IMR-90 (cell line): ENCODE measurements at regions not wholly inside any gene's neighbourhood (a gene's known extent, or its start where the extent isn't known, plus 50 kb on each side); places are given as distances from the start of the nearest gene placed in this dataset.

ENCODE experiments used
- BHLHE40 ChIP-seq: fragments of 150-350 bp; IDR thresholded peaks from 2 replicates; pipeline ENCODE4 v1.6.1; 2016; ENCODE audit warnings: mild to moderate bottlenecking, low read depth, low read length
- CEBPB ChIP-seq: IDR thresholded peaks from 2 replicates; pipeline ENCODE4 v1.6.1; 2012; ENCODE audit warnings: low read depth, low read length, improper control_type of control experiment
- CHD1 ChIP-seq: IDR thresholded peaks from 2 replicates; pipeline ENCODE4 v1.6.1; 2012; ENCODE audit warnings: low read depth, low read length, improper control_type of control experiment
- CTCF ChIP-seq: conservative IDR thresholded peaks from 2 replicates; pipeline ENCODE4 v1.5.1; 2012; ENCODE audit warnings: mild to moderate bottlenecking, low read depth, low read length, improper control_type of control experiment
- FOS ChIP-seq: fragments of 150-350 bp; IDR thresholded peaks from 2 replicates; pipeline ENCODE4 v1.6.1; 2016; ENCODE audit warnings: low read depth, low read length
- MAFK ChIP-seq: IDR thresholded peaks from 2 replicates; pipeline ENCODE4 v1.6.1; 2012; ENCODE audit warnings: low read depth, low read length, improper control_type of control experiment
- NFE2L2 ChIP-seq: fragments of 150-350 bp; IDR thresholded peaks from 2 replicates; pipeline ENCODE4 v1.6.1; 2016; ENCODE audit warnings: low read depth, mild to moderate bottlenecking, low read length
- POLR2A ChIP-seq: IDR thresholded peaks from 2 replicates; pipeline ENCODE4 v1.6.1; 2012; ENCODE audit warnings: mild to moderate bottlenecking, low read depth, low read length
- RAD21 ChIP-seq: IDR thresholded peaks from 2 replicates; pipeline ENCODE4 v1.6.1; 2012; ENCODE audit warnings: low read length, improper control_type of control experiment
- RCOR1 ChIP-seq: IDR thresholded peaks from 2 replicates; pipeline ENCODE4 v1.6.1; 2012; ENCODE audit warnings: mild to moderate bottlenecking, low read length, improper control_type of control experiment; ENCODE audit not compliant: insufficient replicate concordance
- RFX5 ChIP-seq: IDR thresholded peaks from 2 replicates; pipeline ENCODE4 v1.8.0; 2012; ENCODE audit warnings: low read depth, mild to moderate bottlenecking, low read length, moderate library complexity
- SMC3 ChIP-seq: fragments of 150-350 bp; IDR thresholded peaks from 2 replicates; pipeline ENCODE4 v1.6.1; 2016; ENCODE audit warnings: low read depth, mild to moderate bottlenecking, antibody characterized with exemption, low read length, moderate library complexity
- USF2 ChIP-seq: fragments of 150-350 bp; IDR thresholded peaks from 2 replicates; pipeline ENCODE4 v1.6.1; 2017; ENCODE audit warnings: mild to moderate bottlenecking, antibody characterized with exemption, low read length, low read depth

DNA sequence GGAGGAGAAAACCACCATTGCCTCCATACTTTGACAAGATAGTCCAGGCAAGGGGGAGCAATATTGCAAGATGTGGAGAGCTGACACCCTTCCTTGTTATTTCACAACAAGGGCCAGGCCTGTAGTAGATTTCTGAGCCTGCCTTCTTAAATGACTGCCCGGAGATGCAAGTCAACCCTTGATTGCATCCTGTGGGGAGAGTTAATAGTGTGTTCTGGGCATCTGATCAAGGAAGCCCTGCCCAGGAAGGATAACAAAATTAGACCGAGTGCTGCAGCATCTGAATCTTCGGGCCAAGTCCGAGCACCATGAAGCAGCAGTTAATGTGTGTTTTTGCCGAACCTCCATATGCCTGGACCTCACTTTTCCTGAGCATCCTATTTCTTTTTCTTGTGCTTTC is 382.3 kb downstream of the PRDM2 start:
- TF ChIP-seq CHD1 (no peak), CTCF (no peak), FOS (no peak), CEBPB (no peak), USF2 (no peak), RAD21 (no peak), POLR2A (no peak), RCOR1 (no peak), SMC3 (no peak), NFE2L2 (no peak), BHLHE40 (no peak), MAFK (no peak), RFX5 (no peak)
